ES-I3 (cell line): ENCODE measurements at regions not wholly inside any gene's neighbourhood (a gene's known extent, or its start where the extent isn't known, plus 50 kb on each side); places are given as distances from the start of the nearest gene placed in this dataset.
"Not testable (repeated sequence)": the region's sequence is repeated elsewhere in the genome, so short reads cannot be mapped to it uniquely, and the experiment has no call there.

Experiments
- H3K36me3 ChIP-seq: 2 replicates; pipeline ENCODE4 v1.6.1; 2013; ENCODE audit warnings: mild to moderate bottlenecking, low read length, control low read depth, moderate library complexity; ENCODE audit not compliant: insufficient read depth
- H3K4me1 ChIP-seq: 2 replicates; pipeline ENCODE4 v1.6.1; 2013; ENCODE audit warnings: mild to moderate bottlenecking, control low read depth, low read length; ENCODE audit not compliant: insufficient read depth
- H3K9ac ChIP-seq: 2 replicates; pipeline ENCODE4 v1.6.1; 2013; ENCODE audit warnings: low read depth, mild to moderate bottlenecking, low read length, moderate library complexity
- H3K9me3 ChIP-seq: 2 replicates; pipeline ENCODE4 v1.6.1; 2013; ENCODE audit warnings: mild to moderate bottlenecking, low read length, moderate library complexity; ENCODE audit not compliant: control insufficient read depth, insufficient read depth

GRCh38 chr10:33094263-33095051 is 136.4 kb upstream of the ITGB1 start:
- no peaks in the 10 kb centered on the region for H3K4me1 ChIP-seq
- no peaks in the 10 kb centered on the region for H3K36me3 ChIP-seq
- no peak overlapping the region for H3K9ac ChIP-seq
- H3K9me3 ChIP-seq: peaks cover 2% of the 10 kb centered on the region; the same call in 1 of the 2 replicates

- Histone ChIP-seq H3K4me1 (no peaks in the 10 kb centered on the region), H3K9me3 (peaks cover 2% of the 10 kb centered on the region; the same call in 1 of the 2 replicates), H3K36me3 (no peaks in the 10 kb centered on the region), H3K9ac (no peak overlapping the region)
Measured at GRCh38 chr10:33093362-33093761, 135.3 kb upstream of the ITGB1 start.

GRCh38 chr10:33092596-33092995 is 134.6 kb upstream of the ITGB1 start:
- Histone ChIP-seq H3K9ac (no peak overlapping the region), H3K9me3 (peaks cover 2% of the 10 kb centered on the region; the same call in 1 of the 2 replicates), H3K36me3 (no peaks in the 10 kb centered on the region), H3K4me1 (no peaks in the 10 kb centered on the region)

GRCh38 chr10:33091201-33091600 is 133.2 kb upstream of the ITGB1 start:
- Histone ChIP-seq H3K9ac (no peak overlapping the region), H3K36me3 (no peaks in the 10 kb centered on the region), H3K9me3 (peaks cover 2% of the 10 kb centered on the region; the same call in 1 of the 2 replicates), H3K4me1 (no peaks in the 10 kb centered on the region)

GRCh38 chr10:33088990-33089389 is 131.0 kb upstream of the ITGB1 start:
- Histone ChIP-seq H3K4me1 (no peaks in the 10 kb centered on the region), H3K9ac (no peak overlapping the region), H3K9me3 (peaks cover 2% of the 10 kb centered on the region; the same call in 1 of the 2 replicates), H3K36me3 (no peaks in the 10 kb centered on the region)

- Histone ChIP-seq H3K36me3 (no peaks in the 10 kb centered on the region), H3K9ac (no peak overlapping the region), H3K4me1 (no peaks in the 10 kb centered on the region), H3K9me3 (no peaks in the 10 kb centered on the region)
Measured at GRCh38 chr10:33087922-33088321, 129.9 kb upstream of the ITGB1 start.

- Histone ChIP-seq H3K36me3 (no peaks in the 10 kb centered on the region), H3K9me3 (no peaks in the 10 kb centered on the region), H3K9ac (no peak overlapping the region), H3K4me1 (no peaks in the 10 kb centered on the region)
Measured at GRCh38 chr10:33087152-33087551, 129.1 kb upstream of the ITGB1 start.

GRCh38 chr10:33086100-33086499 is 128.1 kb upstream of the ITGB1 start:
- no peaks in the 10 kb centered on the region for H3K9me3 ChIP-seq
- H3K4me1 ChIP-seq: no peaks in the 10 kb centered on the region
- no peak overlapping the region for H3K9ac ChIP-seq
- no peaks in the 10 kb centered on the region for H3K36me3 ChIP-seq

GRCh38 chr10:33085313-33085833 is 127.3 kb upstream of the ITGB1 start:
- Histone ChIP-seq H3K36me3 (no peaks in the 10 kb centered on the region), H3K9me3 (no peaks in the 10 kb centered on the region), H3K4me1 (no peaks in the 10 kb centered on the region), H3K9ac (no peak overlapping the region)

- Histone ChIP-seq H3K9ac (no peak overlapping the region), H3K9me3 (no peaks in the 10 kb centered on the region), H3K36me3 (no peaks in the 10 kb centered on the region), H3K4me1 (no peaks in the 10 kb centered on the region)
Measured at GRCh38 chr10:33084453-33084852, 126.4 kb upstream of the ITGB1 start.

- no peaks in the 10 kb centered on the region for H3K9me3 ChIP-seq
- H3K4me1 ChIP-seq: no peaks in the 10 kb centered on the region
- H3K36me3 ChIP-seq: no peaks in the 10 kb centered on the region
- no peak overlapping the region; the same call in 1 of the 2 replicates for H3K9ac ChIP-seq
Measured at GRCh38 chr10:33082373-33082895, 124.4 kb upstream of the ITGB1 start.

GRCh38 chr10:33080467-33080866 is 122.4 kb upstream of the ITGB1 start:
- not testable (repeated sequence) for H3K9ac ChIP-seq, H3K4me1 ChIP-seq, H3K36me3 ChIP-seq, H3K9me3 ChIP-seq

GRCh38 chr10:33074443-33074842 is 116.4 kb upstream of the ITGB1 start:
- Histone ChIP-seq H3K36me3 (no peaks in the 10 kb centered on the region), H3K9me3 (peaks cover 3% of the 10 kb centered on the region), H3K9ac (no peak overlapping the region), H3K4me1 (no peaks in the 10 kb centered on the region)

GRCh38 chr10:33073641-33074415 is 115.8 kb upstream of the ITGB1 start:
- Histone ChIP-seq H3K36me3 (no peaks in the 10 kb centered on the region), H3K4me1 (no peaks in the 10 kb centered on the region), H3K9ac (no peak overlapping the region), H3K9me3 (peaks cover 3% of the 10 kb centered on the region)
